Transverse colon (tissue), 4 donors: ENCODE measurements at regions not wholly inside any gene's neighbourhood (a gene's known extent, or its start where the extent isn't known, plus 50 kb on each side); places are given as distances from the start of the nearest gene placed in this dataset.

Experiments
- DNase-seq: peaks from one replicate; pipeline ENCODE4 v3.0.0-alpha.2; 2019
- H3K27ac ChIP-seq, 4 donors: fragments of 200-600 bp; sonication (generic); 2 replicates each; pipeline ENCODE4 v1.5.1; 2016 to 2018; ENCODE audit warnings: inconsistent platforms in 4 of 4
- H3K27me3 ChIP-seq: fragments of 200-600 bp; sonication (generic); 2 replicates; pipeline ENCODE4 v1.5.1; 2017; ENCODE audit warnings: inconsistent platforms
- H3K36me3 ChIP-seq, 4 donors: fragments of 200-600 bp; sonication (generic); 2 replicates each; pipeline ENCODE4 v1.5.1; 2017 to 2019; ENCODE audit warnings: inconsistent platforms in 4 of 4
- H3K4me1 ChIP-seq, 4 donors: fragments of 200-600 bp; sonication (generic); 2 replicates each; pipeline ENCODE4 v1.5.1; 2017 to 2020; ENCODE audit warnings: inconsistent platforms in 4 of 4
- H3K4me3 ChIP-seq, 4 donors: fragments of 200-600 bp; sonication (generic); 1 replicate in 1 of 4; 2 replicates in 3 of 4; pipeline versions ENCODE4 v1.5.1 to v1.6.1; 2017 to 2019; ENCODE audit warnings: inconsistent platforms in 4 of 4
- H3K9me3 ChIP-seq, 2 donors: fragments of 200-600 bp; sonication (generic); 2 replicates each; pipeline ENCODE4 v1.5.1; 2017 to 2019; ENCODE audit warnings: inconsistent platforms in 2 of 2
- EP300 ChIP-seq: sonication (generic); formaldehyde crosslinking; IDR thresholded peaks from one replicate; pipeline ENCODE4 v1.6.1; 2017; ENCODE audit warnings: antibody characterized with exemption, low read depth
- POLR2A ChIP-seq: fragments of 450-650 bp; IDR thresholded peaks from one replicate; pipeline ENCODE4 v1.6.1; 2016; ENCODE audit warnings: antibody characterized with exemption, mild to moderate bottlenecking, moderate library complexity
- POLR2AphosphoS5 ChIP-seq, 3 donors: sonication (generic); formaldehyde crosslinking; IDR thresholded peaks; one replicate each; pipeline ENCODE4 v1.6.1; 2016; ENCODE audit warnings: antibody characterized with exemption in 3 of 3
- WGBS, 2 donors: methylation state at CpG; one replicate each; pipeline ENCODE4 v1.1.5; 2018; ENCODE audit warnings: low coverage in 1 of 2; 5-methylcytosine and 5-hydroxymethylcytosine counted together
- in situ Hi-C, 4 donors: fragments of 200-750 bp; cut with MboI; loops; one replicate each; pipeline versions ENCODE4 v1.15.0 to v1.15.1; 2017; ENCODE audit warnings: low sequenced_read_pairs in 3 of 4, low pct_ligation_motif_present in 1 of 4, low pct_unique_long_range_greater_than_20kb in 1 of 4
- intact Hi-C: fragments of 100-400 bp; cut with DNase I; formaldehyde crosslinking; loops from one replicate; pipeline ENCODE4 v1.15.1; 2023; ENCODE audit warnings: low total_unique reads
- TF ChIP-seq, protein P1 (sequence below), 5 experiments: fragments of 200-600 bp in 3 of 5; fragments of 450-650 bp in 2 of 5; sonication (generic) in 3 of 5; IDR thresholded peaks; 1 replicate in 2 of 5; 2 replicates in 3 of 5; pipeline ENCODE4 v1.5.1; 2016 to 2017; ENCODE audit warnings: antibody characterized with exemption in 5 of 5, inconsistent platforms in 3 of 5, mild to moderate bottlenecking in 2 of 5, moderate library complexity in 1 of 5

DNA sequence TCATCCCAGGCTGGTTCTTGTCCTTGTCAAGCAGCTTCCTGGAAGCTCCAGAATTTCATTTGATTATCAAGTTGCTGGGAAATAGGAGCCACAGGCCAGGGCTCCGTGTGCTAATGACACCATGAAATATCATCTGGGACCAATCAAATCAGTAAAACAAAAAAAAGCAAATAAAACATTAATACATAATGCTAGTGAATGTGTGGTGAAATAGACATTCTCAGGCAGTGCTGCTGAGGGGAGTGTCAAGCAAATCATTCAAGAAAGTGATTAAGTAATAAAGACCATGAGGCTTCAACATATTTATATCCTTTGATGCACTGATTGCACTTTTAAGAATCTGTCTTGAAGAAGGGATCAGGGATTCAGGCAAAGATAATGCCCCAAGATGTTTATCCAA is 213.7 kb downstream of the MATN1 start:
- 0 to 25% methylated on average over 1 of the region's 1 CpG for WGBS, 2 donors
- Histone ChIP-seq H3K9me3 (no peaks in the 10 kb centered on the region), H3K4me1 (no peaks in the 10 kb centered on the region), H3K36me3 (no peaks in the 10 kb centered on the region), H3K27ac (no peak overlapping the region), H3K27me3 (no peaks in the 10 kb centered on the region), H3K4me3 (no peak overlapping the region)
- in situ Hi-C loops (no loop called here), intact Hi-C loops (loop anchor here (5.0 kb wide), 1 partner anchor 247 kb away; no protein-coding TSS in a partner anchor)
- no peak for DNase-seq
- TF ChIP-seq POLR2A: no peak
- no peak for TF ChIP-seq POLR2AphosphoS5 (IDR thresholded peaks at IDR 0.05)
- no peak for TF ChIP-seq EP300
- TF ChIP-seq, protein P1, sequence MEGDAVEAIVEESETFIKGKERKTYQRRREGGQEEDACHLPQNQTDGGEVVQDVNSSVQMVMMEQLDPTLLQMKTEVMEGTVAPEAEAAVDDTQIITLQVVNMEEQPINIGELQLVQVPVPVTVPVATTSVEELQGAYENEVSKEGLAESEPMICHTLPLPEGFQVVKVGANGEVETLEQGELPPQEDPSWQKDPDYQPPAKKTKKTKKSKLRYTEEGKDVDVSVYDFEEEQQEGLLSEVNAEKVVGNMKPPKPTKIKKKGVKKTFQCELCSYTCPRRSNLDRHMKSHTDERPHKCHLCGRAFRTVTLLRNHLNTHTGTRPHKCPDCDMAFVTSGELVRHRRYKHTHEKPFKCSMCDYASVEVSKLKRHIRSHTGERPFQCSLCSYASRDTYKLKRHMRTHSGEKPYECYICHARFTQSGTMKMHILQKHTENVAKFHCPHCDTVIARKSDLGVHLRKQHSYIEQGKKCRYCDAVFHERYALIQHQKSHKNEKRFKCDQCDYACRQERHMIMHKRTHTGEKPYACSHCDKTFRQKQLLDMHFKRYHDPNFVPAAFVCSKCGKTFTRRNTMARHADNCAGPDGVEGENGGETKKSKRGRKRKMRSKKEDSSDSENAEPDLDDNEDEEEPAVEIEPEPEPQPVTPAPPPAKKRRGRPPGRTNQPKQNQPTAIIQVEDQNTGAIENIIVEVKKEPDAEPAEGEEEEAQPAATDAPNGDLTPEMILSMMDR (IDR thresholded peaks at IDR 0.05): no peak

DNA sequence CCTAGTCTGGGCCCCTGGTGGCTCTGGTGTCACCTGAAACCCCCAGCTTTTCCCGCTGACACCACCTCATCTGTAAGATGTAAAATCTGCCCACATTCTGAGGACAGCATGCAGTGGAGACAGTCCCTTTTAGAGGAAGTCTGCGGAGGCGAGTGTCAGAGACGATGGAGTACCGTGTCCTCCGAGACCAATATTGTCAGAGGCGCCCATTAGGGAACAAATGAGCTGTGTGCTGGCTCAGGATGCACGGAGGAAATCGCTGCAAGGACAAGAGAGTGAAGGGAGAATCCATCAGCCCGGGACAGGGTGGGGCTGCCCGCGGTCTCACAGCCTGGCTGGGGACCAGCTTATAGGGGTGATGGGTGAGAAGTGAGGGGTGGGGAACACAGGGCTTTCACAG is 214.8 kb downstream of the MATN1 start:
- Histone ChIP-seq H3K36me3 (no peaks in the 10 kb centered on the region), H3K27ac (no peak overlapping the region), H3K27me3 (no peaks in the 10 kb centered on the region), H3K4me1 (no peaks in the 10 kb centered on the region), H3K9me3 (no peaks in the 10 kb centered on the region), H3K4me3 (no peak overlapping the region)
- in situ Hi-C loops: no loop called here
- WGBS, 2 donors: 68 to 75% methylated on average over 7 to 12 of the region's 12 CpGs
- intact Hi-C loops: loop anchor here (5.0 kb wide), 1 partner anchor 246 kb away; no protein-coding TSS in a partner anchor
- DNase-seq: no peak
- TF ChIP-seq, protein P1 (IDR thresholded peaks at IDR 0.05): no peak
- no peak for TF ChIP-seq EP300

DNA sequence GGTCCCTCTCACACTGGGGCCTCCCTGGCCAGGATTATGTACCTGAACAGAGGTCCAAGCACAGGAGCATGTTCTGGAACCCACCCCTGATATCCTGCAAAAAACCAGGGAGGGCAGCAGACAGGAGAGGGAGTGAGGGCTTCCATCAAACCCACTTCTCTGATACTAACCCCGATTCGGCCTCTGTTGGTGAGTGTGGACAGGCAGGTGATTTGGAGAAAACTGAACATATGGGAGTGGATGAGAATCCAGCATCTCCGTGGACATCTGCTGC is 215.3 kb downstream of the MATN1 start:
- Histone ChIP-seq H3K27me3 (no peaks in the 10 kb centered on the region), H3K4me1 (no peaks in the 10 kb centered on the region), H3K4me3 (no peak overlapping the region), H3K36me3 (no peaks in the 10 kb centered on the region), H3K27ac (no peak overlapping the region), H3K9me3 (no peaks in the 10 kb centered on the region)
- DNase-seq: no peak
- TF ChIP-seq POLR2A (no peak), POLR2AphosphoS5 (IDR thresholded peaks at IDR 0.05) (no peak), EP300 (no peak)
- TF ChIP-seq, protein P1 (IDR thresholded peaks at IDR 0.05): no peak
- in situ Hi-C loops: no loop called here
- intact Hi-C loops: loop anchor here (5.0 kb wide), 1 partner anchor 246 kb away; no protein-coding TSS in a partner anchor
- WGBS, 2 donors: 87% methylated on average over 3 of the region's 3 CpGs; no CpG with 5 or more reads in 1 of the 2 donors

DNA sequence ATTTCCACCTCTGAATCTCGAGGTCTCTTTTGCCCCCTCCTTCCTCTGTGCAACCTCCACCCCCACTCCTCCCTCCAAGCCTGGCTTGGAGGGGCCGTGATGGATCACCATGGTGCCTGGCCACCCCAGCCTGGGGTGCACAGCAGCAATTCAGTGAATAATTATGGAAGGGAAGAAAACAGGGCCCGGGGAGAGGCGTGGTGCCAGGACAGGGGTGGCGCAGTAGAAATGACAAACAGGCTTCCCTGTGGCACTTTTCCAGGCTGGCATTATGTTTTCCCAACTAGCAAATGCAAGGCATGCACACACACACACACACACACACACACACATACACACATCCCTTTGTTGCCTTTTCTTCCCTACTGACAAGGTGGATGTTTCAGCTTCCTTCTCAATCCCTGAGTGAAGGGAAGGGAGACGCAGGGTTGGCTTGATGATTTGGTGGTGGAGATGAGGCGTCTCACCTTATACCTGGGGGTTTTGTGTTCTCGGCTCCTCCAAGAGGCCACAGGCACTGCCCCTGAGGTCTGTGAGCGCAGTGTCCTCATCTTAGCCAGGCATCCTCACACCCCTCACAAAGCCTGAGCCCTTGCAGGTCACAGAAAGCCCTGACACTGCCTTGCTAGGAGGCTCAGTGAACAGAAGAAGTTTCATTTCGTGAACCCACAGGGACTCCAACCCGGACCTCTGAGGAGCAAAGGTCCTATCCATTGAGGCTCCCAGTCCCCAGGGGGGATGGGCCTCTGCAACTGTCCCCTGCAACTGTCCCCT is 215.8 kb downstream of the MATN1 start:
- 64% methylated on average over 11 of the region's 11 CpGs; no CpG with 5 or more reads in 1 of the 2 donors for WGBS, 2 donors
- Histone ChIP-seq H3K4me1 (no peaks in the 10 kb centered on the region), H3K9me3 (no peaks in the 10 kb centered on the region), H3K36me3 (no peaks in the 10 kb centered on the region), H3K27ac (no peak overlapping the region), H3K27me3 (no peaks in the 10 kb centered on the region), H3K4me3 (no peak overlapping the region)
- TF ChIP-seq POLR2AphosphoS5 (IDR thresholded peaks at IDR 0.05): no peak
- TF ChIP-seq, protein P1 (IDR thresholded peaks at IDR 0.05): no peak
- no peak for TF ChIP-seq EP300
- no peak for TF ChIP-seq POLR2A
- intact Hi-C loops (loop anchor here (5.0 kb wide), 1 partner anchor 245 kb away; no protein-coding TSS in a partner anchor), in situ Hi-C loops (no loop called here)
- DNase-seq: no peak
